WTC11 (cell line): ENCODE measurements at regions not wholly inside any gene's neighbourhood (a gene's known extent, or its start where the extent isn't known, plus 50 kb on each side); places are given as distances from the start of the nearest gene placed in this dataset.

Experiments used
- ATF1 ChIP-seq: sonication (generic); formaldehyde crosslinking; IDR thresholded peaks from 2 replicates; pipeline ENCODE4 v1.8.1; 2023; ENCODE audit warnings: mild to moderate bottlenecking, moderate library complexity, missing genetic modification reagents
- NR1H2 ChIP-seq: sonication (generic); formaldehyde crosslinking; IDR thresholded peaks from 2 replicates; pipeline ENCODE4 v1.9.0; 2021; ENCODE audit warnings: mild to moderate bottlenecking, moderate library complexity, missing genetic modification reagents
- TF ChIP-seq, protein P1 (sequence below): fragments of 200-600 bp; IDR thresholded peaks from 2 replicates; pipeline ENCODE4 v1.8.0; 2022; ENCODE audit warnings: antibody characterized with exemption
- TF ChIP-seq, protein P2 (sequence below): fragments of 250-450 bp; sonication (Bioruptor Pico); IDR thresholded peaks from 2 replicates; pipeline ENCODE4 v1.8.0; 2021; ENCODE audit warnings: mild to moderate bottlenecking

DNA sequence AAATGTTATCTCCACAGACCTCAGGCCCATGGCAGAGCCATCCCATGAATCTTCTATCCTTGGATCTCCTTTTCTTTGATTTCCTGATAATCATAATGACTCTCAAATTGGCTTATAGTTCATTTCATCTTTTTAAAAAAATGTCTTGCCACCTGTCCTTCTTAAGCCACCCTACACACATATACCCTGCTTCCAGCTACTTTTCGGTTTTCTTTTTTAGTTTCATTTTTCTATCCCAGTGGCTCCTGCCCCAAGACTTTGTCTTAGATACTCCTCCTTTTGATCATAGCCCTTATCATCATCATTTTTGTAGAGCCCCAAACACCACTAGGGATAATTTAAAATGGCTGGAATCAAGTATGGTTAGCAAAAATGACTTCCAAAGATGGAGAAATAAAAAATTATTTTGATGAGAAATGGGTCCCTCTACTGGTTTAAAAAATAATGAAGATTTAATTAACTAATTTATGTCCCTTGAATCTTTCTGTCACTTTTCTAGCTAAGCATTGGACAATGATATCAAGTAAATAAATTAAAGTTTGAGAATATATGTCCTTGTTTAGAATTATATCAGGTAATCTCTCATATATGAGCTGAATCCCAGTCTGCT, 277.3 kb upstream of the SEMA3D start:
- TF ChIP-seq ATF1 (CRISPR knock-in tag) (no peak), NR1H2 (CRISPR knock-in tag) (no peak)
- TF ChIP-seq, protein P1, sequence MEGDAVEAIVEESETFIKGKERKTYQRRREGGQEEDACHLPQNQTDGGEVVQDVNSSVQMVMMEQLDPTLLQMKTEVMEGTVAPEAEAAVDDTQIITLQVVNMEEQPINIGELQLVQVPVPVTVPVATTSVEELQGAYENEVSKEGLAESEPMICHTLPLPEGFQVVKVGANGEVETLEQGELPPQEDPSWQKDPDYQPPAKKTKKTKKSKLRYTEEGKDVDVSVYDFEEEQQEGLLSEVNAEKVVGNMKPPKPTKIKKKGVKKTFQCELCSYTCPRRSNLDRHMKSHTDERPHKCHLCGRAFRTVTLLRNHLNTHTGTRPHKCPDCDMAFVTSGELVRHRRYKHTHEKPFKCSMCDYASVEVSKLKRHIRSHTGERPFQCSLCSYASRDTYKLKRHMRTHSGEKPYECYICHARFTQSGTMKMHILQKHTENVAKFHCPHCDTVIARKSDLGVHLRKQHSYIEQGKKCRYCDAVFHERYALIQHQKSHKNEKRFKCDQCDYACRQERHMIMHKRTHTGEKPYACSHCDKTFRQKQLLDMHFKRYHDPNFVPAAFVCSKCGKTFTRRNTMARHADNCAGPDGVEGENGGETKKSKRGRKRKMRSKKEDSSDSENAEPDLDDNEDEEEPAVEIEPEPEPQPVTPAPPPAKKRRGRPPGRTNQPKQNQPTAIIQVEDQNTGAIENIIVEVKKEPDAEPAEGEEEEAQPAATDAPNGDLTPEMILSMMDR: no peak
- TF ChIP-seq, protein P2, sequence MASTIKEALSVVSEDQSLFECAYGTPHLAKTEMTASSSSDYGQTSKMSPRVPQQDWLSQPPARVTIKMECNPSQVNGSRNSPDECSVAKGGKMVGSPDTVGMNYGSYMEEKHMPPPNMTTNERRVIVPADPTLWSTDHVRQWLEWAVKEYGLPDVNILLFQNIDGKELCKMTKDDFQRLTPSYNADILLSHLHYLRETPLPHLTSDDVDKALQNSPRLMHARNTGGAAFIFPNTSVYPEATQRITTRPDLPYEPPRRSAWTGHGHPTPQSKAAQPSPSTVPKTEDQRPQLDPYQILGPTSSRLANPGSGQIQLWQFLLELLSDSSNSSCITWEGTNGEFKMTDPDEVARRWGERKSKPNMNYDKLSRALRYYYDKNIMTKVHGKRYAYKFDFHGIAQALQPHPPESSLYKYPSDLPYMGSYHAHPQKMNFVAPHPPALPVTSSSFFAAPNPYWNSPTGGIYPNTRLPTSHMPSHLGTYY: no peak
